Breast epithelium (tissue), 3 donors: ENCODE measurements at regions not wholly inside any gene's neighbourhood (a gene's known extent, or its start where the extent isn't known, plus 50 kb on each side); places are given as distances from the start of the nearest gene placed in this dataset.

Experiments used
- CTCF ChIP-seq, 3 donors: fragments of 450-650 bp; IDR thresholded peaks; one replicate each; pipeline ENCODE4 v1.5.1; 2016 to 2017; ENCODE audit warnings: antibody characterized with exemption in 3 of 3, mild to moderate bottlenecking in 3 of 3, moderate library complexity in 3 of 3
- POLR2A ChIP-seq: fragments of 450-650 bp; IDR thresholded peaks from one replicate; pipeline ENCODE4 v1.6.1; 2016; ENCODE audit warnings: antibody characterized with exemption, mild to moderate bottlenecking, moderate library complexity
- POLR2AphosphoS5 ChIP-seq, 3 donors: sonication (generic); formaldehyde crosslinking; IDR thresholded peaks; one replicate each; pipeline ENCODE4 v1.6.1; 2017; ENCODE audit warnings: antibody characterized with exemption in 3 of 3

- TF ChIP-seq CTCF (IDR thresholded peaks at IDR 0.05) (no peak), POLR2A (no peak), POLR2AphosphoS5 (IDR thresholded peaks at IDR 0.05) (no peak)
Measured at GRCh38 chr4:154030746-154031145, 241.9 kb upstream of the SFRP2 start.
